ENCODE measurements at regions not wholly inside any gene's neighbourhood (a gene's known extent, or its start where the extent isn't known, plus 50 kb on each side); places are given as distances from the start of the nearest gene placed in this dataset.
A peak's percentile ranks its signal among the peaks of the same experiment; 100 is the strongest.

GRCh38 chr2:64213532-64214275 is 69.5 kb upstream of the PELI1 start:
- peak overlapping the region; percentile 95 for H3K27ac Mint-ChIP-seq
- H3K36me3 Mint-ChIP-seq (ENCODE audit: low read depth) = no peaks in the 10 kb centered on the region
- H3K9me3 Mint-ChIP-seq = peaks cover 2% of the 10 kb centered on the region
- DNase-seq (ENCODE audit: low spot score) = no peak
- H3K27me3 Mint-ChIP-seq (ENCODE audit: low read depth) = no peaks in the 10 kb centered on the region
- intact Hi-C loops (cut with micrococcal nuclease) = loop anchor here (1.0 to 5.0 kb wide), 14 partner anchors 9 to 769 kb away; partner anchors contain the start of genes AFTPH and SERTAD2
- peak overlapping the region; percentile 50 for H3K4me3 Mint-ChIP-seq (ENCODE audit: low read depth)
- peaks cover 51% of the 10 kb centered on the region for H3K4me1 Mint-ChIP-seq (ENCODE audit: low read depth)

GRCh38 chr2:64214281-64215115 is 70.3 kb upstream of the PELI1 start:
- Mint-ChIP-seq H3K27ac (peak overlapping the region; percentile 95), H3K4me3 (ENCODE audit: low read depth) (peak overlapping the region; percentile 50), H3K27me3 (ENCODE audit: low read depth) (no peaks in the 10 kb centered on the region), H3K9me3 (peaks cover 2% of the 10 kb centered on the region), H3K4me1 (ENCODE audit: low read depth) (peaks cover 44% of the 10 kb centered on the region), H3K36me3 (ENCODE audit: low read depth) (no peaks in the 10 kb centered on the region)
- no peak for DNase-seq (ENCODE audit: low spot score)
- intact Hi-C loops (cut with micrococcal nuclease) = loop anchor here (1.0 to 5.0 kb wide), 9 partner anchors 71 to 768 kb away; partner anchors contain the start of gene SERTAD2

- intact Hi-C loops (cut with micrococcal nuclease) = no loop called here
These were observed 73.1 kb upstream of the PELI1 start for GRCh38 chr2:64217198-64217869.

GRCh38 chr2:64218137-64218802 is 74.0 kb upstream of the PELI1 start:
- Mint-ChIP-seq H3K36me3 (ENCODE audit: low read depth) (peaks cover 1% of the 10 kb centered on the region), H3K27ac (no peak overlapping the region), H3K9me3 (peaks cover 2% of the 10 kb centered on the region), H3K4me3 (ENCODE audit: low read depth) (no peak overlapping the region), H3K4me1 (ENCODE audit: low read depth) (peaks cover 35% of the 10 kb centered on the region), H3K27me3 (ENCODE audit: low read depth) (no peaks in the 10 kb centered on the region)
- intact Hi-C loops (cut with micrococcal nuclease) = no loop called here
- DNase-seq (ENCODE audit: low spot score) = no peak

More at GRCh38 chr2:64217198-64217869, 73.1 kb upstream of the PELI1 start:
- Mint-ChIP-seq H3K9me3 (peaks cover 2% of the 10 kb centered on the region), H3K4me3 (ENCODE audit: low read depth) (no peak overlapping the region), H3K4me1 (ENCODE audit: low read depth) (peaks cover 34% of the 10 kb centered on the region), H3K27ac (no peak overlapping the region), H3K36me3 (ENCODE audit: low read depth) (no peaks in the 10 kb centered on the region), H3K27me3 (ENCODE audit: low read depth) (no peaks in the 10 kb centered on the region)
- DNase-seq (ENCODE audit: low spot score) = no peak

- intact Hi-C loops (cut with micrococcal nuclease) = no loop called here
- Mint-ChIP-seq H3K9me3 (peaks cover 2% of the 10 kb centered on the region), H3K4me1 (ENCODE audit: low read depth) (peaks cover 31% of the 10 kb centered on the region), H3K4me3 (ENCODE audit: low read depth) (no peak overlapping the region), H3K36me3 (ENCODE audit: low read depth) (peaks cover 3% of the 10 kb centered on the region), H3K27me3 (ENCODE audit: low read depth) (no peaks in the 10 kb centered on the region), H3K27ac (no peak overlapping the region)
- no peak for DNase-seq (ENCODE audit: low spot score)
These were observed 74.9 kb upstream of the PELI1 start for GRCh38 chr2:64219149-64219548.

GRCh38 chr2:64220265-64220664 is 76.0 kb upstream of the PELI1 start:
- Mint-ChIP-seq H3K27me3 (ENCODE audit: low read depth) (no peaks in the 10 kb centered on the region), H3K4me3 (ENCODE audit: low read depth) (no peak overlapping the region), H3K36me3 (ENCODE audit: low read depth) (peaks cover 3% of the 10 kb centered on the region), H3K9me3 (peaks cover 2% of the 10 kb centered on the region), H3K27ac (no peak overlapping the region), H3K4me1 (ENCODE audit: low read depth) (peaks cover 25% of the 10 kb centered on the region)
- intact Hi-C loops (cut with micrococcal nuclease) = no loop called here
- no peak for DNase-seq (ENCODE audit: low spot score)

- Mint-ChIP-seq H3K27ac (no peak overlapping the region), H3K9me3 (peaks cover 2% of the 10 kb centered on the region), H3K27me3 (ENCODE audit: low read depth) (no peaks in the 10 kb centered on the region), H3K4me3 (ENCODE audit: low read depth) (no peak overlapping the region), H3K4me1 (ENCODE audit: low read depth) (peaks cover 30% of the 10 kb centered on the region), H3K36me3 (ENCODE audit: low read depth) (peaks cover 3% of the 10 kb centered on the region)
- no peak for DNase-seq (ENCODE audit: low spot score)
- intact Hi-C loops (cut with micrococcal nuclease) = no loop called here
These were observed 76.8 kb upstream of the PELI1 start for GRCh38 chr2:64220894-64221617.

- Mint-ChIP-seq H3K27me3 (ENCODE audit: low read depth) (peaks cover 1% of the 10 kb centered on the region), H3K9me3 (no peaks in the 10 kb centered on the region), H3K36me3 (ENCODE audit: low read depth) (peaks cover 3% of the 10 kb centered on the region), H3K4me3 (ENCODE audit: low read depth) (no peak overlapping the region), H3K27ac (no peak overlapping the region), H3K4me1 (ENCODE audit: low read depth) (peaks cover 28% of the 10 kb centered on the region)
- intact Hi-C loops (cut with micrococcal nuclease) = no loop called here
- no peak for DNase-seq (ENCODE audit: low spot score)
These were observed 77.7 kb upstream of the PELI1 start for GRCh38 chr2:64221935-64222334.

- peaks cover 3% of the 10 kb centered on the region for H3K36me3 Mint-ChIP-seq (ENCODE audit: low read depth)
- H3K4me3 Mint-ChIP-seq (ENCODE audit: low read depth) = no peak overlapping the region
- no peaks in the 10 kb centered on the region for H3K9me3 Mint-ChIP-seq
- DNase-seq (ENCODE audit: low spot score) = no peak
- peaks cover 28% of the 10 kb centered on the region for H3K4me1 Mint-ChIP-seq (ENCODE audit: low read depth)
- intact Hi-C loops (cut with micrococcal nuclease) = no loop called here
- H3K27me3 Mint-ChIP-seq (ENCODE audit: low read depth) = peaks cover 1% of the 10 kb centered on the region
- no peak overlapping the region for H3K27ac Mint-ChIP-seq
These were observed 78.1 kb upstream of the PELI1 start for GRCh38 chr2:64222351-64222750.

GRCh38 chr2:64223055-64223454 is 78.8 kb upstream of the PELI1 start:
- peaks cover 32% of the 10 kb centered on the region for H3K4me1 Mint-ChIP-seq (ENCODE audit: low read depth)

GRCh38 chr2:64225491-64225890 is 81.3 kb upstream of the PELI1 start:
- Mint-ChIP-seq H3K4me3 (ENCODE audit: low read depth) (no peak overlapping the region), H3K27ac (no peak overlapping the region)
- intact Hi-C loops (cut with micrococcal nuclease) = loop anchor here (1.0 kb wide), 1 partner anchor 12 kb away; no protein-coding TSS in a partner anchor

More at GRCh38 chr2:64223055-64223454, 78.8 kb upstream of the PELI1 start:
- Mint-ChIP-seq H3K27me3 (ENCODE audit: low read depth) (peaks cover 1% of the 10 kb centered on the region), H3K36me3 (ENCODE audit: low read depth) (peaks cover 3% of the 10 kb centered on the region), H3K27ac (peak overlapping the region; percentile 69), H3K4me3 (ENCODE audit: low read depth) (peak overlapping the region; percentile 14), H3K9me3 (no peaks in the 10 kb centered on the region)
- DNase-seq (ENCODE audit: low spot score) = no peak
- intact Hi-C loops (cut with micrococcal nuclease) = no loop called here

GRCh38 chr2:64226611-64227010 is 82.4 kb upstream of the PELI1 start:
- intact Hi-C loops (cut with micrococcal nuclease) = no loop called here
- DNase-seq (ENCODE audit: low spot score) = no peak
- H3K4me1 Mint-ChIP-seq (ENCODE audit: low read depth) = peaks cover 31% of the 10 kb centered on the region
- no peak overlapping the region for H3K4me3 Mint-ChIP-seq (ENCODE audit: low read depth)
- peaks cover 13% of the 10 kb centered on the region for H3K27me3 Mint-ChIP-seq (ENCODE audit: low read depth)
- H3K27ac Mint-ChIP-seq = no peak overlapping the region
- H3K36me3 Mint-ChIP-seq (ENCODE audit: low read depth) = peaks cover 3% of the 10 kb centered on the region
- H3K9me3 Mint-ChIP-seq = no peaks in the 10 kb centered on the region

More at GRCh38 chr2:64225491-64225890, 81.3 kb upstream of the PELI1 start:
- peaks cover 5% of the 10 kb centered on the region for H3K27me3 Mint-ChIP-seq (ENCODE audit: low read depth)
- DNase-seq (ENCODE audit: low spot score) = no peak
- peaks cover 3% of the 10 kb centered on the region for H3K36me3 Mint-ChIP-seq (ENCODE audit: low read depth)
- H3K4me1 Mint-ChIP-seq (ENCODE audit: low read depth) = peaks cover 34% of the 10 kb centered on the region
- H3K9me3 Mint-ChIP-seq = no peaks in the 10 kb centered on the region
